ENCODE measurements at regions not wholly inside any gene's neighbourhood (a gene's known extent, or its start where the extent isn't known, plus 50 kb on each side); places are given as distances from the start of the nearest gene placed in this dataset.

- H3K4me3 ChIP-seq (ENCODE audit: control insufficient read depth, low read depth, low read length), result no peak overlapping the region
- DNase-seq (ENCODE audit: low read depth), result no peak
- TF ChIP-seq CTCF (IDR thresholded peaks at IDR 0.05; ENCODE audit: control insufficient read depth, insufficient read depth, low read depth, low read length, missing control alignments), result peak; percentile 58
These were observed 234.8 kb upstream of the JADE1 start for GRCh38 chr4:128574706-128575105.

GRCh38 chr4:128573781-128574508 lies 235.6 kb upstream of the JADE1 start:
- no peak for TF ChIP-seq CTCF (IDR thresholded peaks at IDR 0.05; ENCODE audit: control insufficient read depth, insufficient read depth, low read depth, low read length, missing control alignments)
- DNase-seq (ENCODE audit: low read depth), result no peak
- no peak overlapping the region for H3K4me3 ChIP-seq (ENCODE audit: control insufficient read depth, low read depth, low read length)

- TF ChIP-seq CTCF (IDR thresholded peaks at IDR 0.05; ENCODE audit: control insufficient read depth, insufficient read depth, low read depth, low read length, missing control alignments), result no peak
- H3K4me3 ChIP-seq (ENCODE audit: control insufficient read depth, low read depth, low read length), result no peak overlapping the region
- DNase-seq (ENCODE audit: low read depth), result no peak
These were observed 236.7 kb upstream of the JADE1 start for GRCh38 chr4:128572778-128573241.

- no peak for TF ChIP-seq CTCF (IDR thresholded peaks at IDR 0.05; ENCODE audit: control insufficient read depth, insufficient read depth, low read depth, low read length, missing control alignments)
- peak; percentile 72 for DNase-seq (ENCODE audit: low read depth)
- no peak overlapping the region for H3K4me3 ChIP-seq (ENCODE audit: control insufficient read depth, low read depth, low read length)
These were observed 237.8 kb upstream of the JADE1 start for GRCh38 chr4:128571747-128572146.

- DNase-seq (ENCODE audit: low read depth), result no peak
- H3K4me3 ChIP-seq (ENCODE audit: control insufficient read depth, low read depth, low read length), result no peak overlapping the region
These were observed 239.0 kb upstream of the JADE1 start for GRCh38 chr4:128570387-128570975.

GRCh38 chr4:128566693-128567092 lies 242.8 kb upstream of the JADE1 start:
- H3K4me3 ChIP-seq (ENCODE audit: control insufficient read depth, low read depth, low read length), result no peak overlapping the region
- DNase-seq (ENCODE audit: low read depth), result no peak
- TF ChIP-seq CTCF (IDR thresholded peaks at IDR 0.05; ENCODE audit: control insufficient read depth, insufficient read depth, low read depth, low read length, missing control alignments), result no peak

More at GRCh38 chr4:128570387-128570975, 239.0 kb upstream of the JADE1 start:
- no peak for TF ChIP-seq CTCF (IDR thresholded peaks at IDR 0.05; ENCODE audit: control insufficient read depth, insufficient read depth, low read depth, low read length, missing control alignments)

Data from AG09309 (cell line).